Endothelial cell of umbilical vein (primary cell): ENCODE measurements at regions not wholly inside any gene's neighbourhood (a gene's known extent, or its start where the extent isn't known, plus 50 kb on each side); places are given as distances from the start of the nearest gene placed in this dataset.

Experiments used
- BruUV-seq: library from RNA; stranded (reverse); fragments of 400-500 nt; replicated peaks from 2 replicates; lab custom pipeline; 2021; lab: Mats Ljungman, UMichigan
- CTCF ChIA-PET: fragments of 300-600, 350-600 bp; sonication (Branson Sonifier 250); formaldehyde crosslinking; loops from one replicate; lab custom pipeline; 2021; ENCODE audit warnings: antibody characterized with exemption, inconsistent platforms; lab: Charles Lee
- POLR2A ChIA-PET: fragments of 300-600, 350-600 bp; sonication (Branson Sonifier 250); formaldehyde crosslinking; loops from one replicate; lab custom pipeline; 2021; ENCODE audit warnings: antibody characterized with exemption, inconsistent platforms; lab: Charles Lee
- DNase-seq: peaks from one replicate; pipeline ENCODE4 v3.0.0-alpha.2; 2011; ENCODE audit warnings: low read depth, low spot score
- FAIRE-seq: peaks from 2 replicates; lab custom pipeline; 2011; peaks lifted over from hg19 to GRCh38; lab: Jason Lieb, UNC
- H2AFZ ChIP-seq: 2 replicates; pipeline ENCODE4 v1.6.0; 2012; ENCODE audit warnings: low read depth, low read length, control low read depth, inconsistent platforms
- H3K27ac ChIP-seq: 2 replicates; pipeline ENCODE4 v1.5.1; 2011; ENCODE audit warnings: low read depth, mild to moderate bottlenecking, control low read depth, low read length, moderate library complexity; ENCODE audit not compliant: insufficient read depth
- H3K27me3 ChIP-seq, 2 experiments: 2 replicates each; pipeline versions ENCODE4 v1.6.0 to v1.6.1; 2011; ENCODE audit warnings: low read length in 2 of 2, mixed read lengths in 1 of 2; ENCODE audit not compliant: control insufficient read depth in 2 of 2, insufficient read depth in 2 of 2
- H3K36me3 ChIP-seq, 2 experiments: 2 replicates in 1 of 2; 3 replicates in 1 of 2; pipeline ENCODE4 v1.5.1; 2011; ENCODE audit warnings: low read length in 2 of 2, mild to moderate bottlenecking in 1 of 2, moderate library complexity in 1 of 2; ENCODE audit not compliant: control insufficient read depth in 2 of 2, insufficient read depth in 2 of 2; ENCODE audit errors: extremely low read depth in 1 of 2
- H3K4me1 ChIP-seq: 3 replicates; pipeline ENCODE4 v1.5.1; 2011; ENCODE audit warnings: mild to moderate bottlenecking, low read length; ENCODE audit not compliant: control insufficient read depth, insufficient read depth; ENCODE audit errors: extremely low read depth
- H3K4me2 ChIP-seq: 2 replicates; pipeline ENCODE4 v1.6.1; 2011; ENCODE audit warnings: low read length, control low read depth, mixed read lengths; ENCODE audit not compliant: insufficient read depth
- H3K4me3 ChIP-seq, 3 experiments: fragments of 200-600 bp in 1 of 3; sonication (generic), shearing (Covaris generic) in 1 of 3; replicated peaks in 1 of 3; 2 replicates each; pipeline ENCODE4 v1.5.1; 2011 to 2016; ENCODE audit warnings: control low read depth in 3 of 3, low read length in 3 of 3, mild to moderate bottlenecking in 2 of 3, inconsistent platforms in 1 of 3, low read depth in 1 of 3, moderate library complexity in 1 of 3; ENCODE audit not compliant: insufficient read depth in 1 of 3
- H3K79me2 ChIP-seq: 2 replicates; pipeline ENCODE4 v1.6.0; 2012; ENCODE audit warnings: low read length, inconsistent platforms; ENCODE audit not compliant: control insufficient read depth, insufficient read depth
- H3K9ac ChIP-seq: replicated peaks from 2 replicates; pipeline ENCODE3; 2011; ENCODE audit warnings: low read length, control low read depth; ENCODE audit not compliant: insufficient read depth; ENCODE audit errors: extremely low read depth
- H3K9me1 ChIP-seq: replicated peaks from 3 replicates; pipeline ENCODE4 v1.6.0; 2011; ENCODE audit warnings: mild to moderate bottlenecking, low read length; ENCODE audit not compliant: control insufficient read depth, insufficient read depth; ENCODE audit errors: extremely low read depth
- H3K9me3 ChIP-seq: replicated peaks from 2 replicates; pipeline ENCODE4 v1.5.1; 2012; ENCODE audit warnings: low read length, inconsistent platforms; ENCODE audit not compliant: control insufficient read depth, insufficient read depth
- H4K20me1 ChIP-seq: replicated peaks from 2 replicates; pipeline ENCODE3; 2011; ENCODE audit warnings: mild to moderate bottlenecking, low read length; ENCODE audit not compliant: control insufficient read depth, insufficient read depth; ENCODE audit errors: extremely low read depth
- EZH2 ChIP-seq: IDR thresholded peaks from 2 replicates; pipeline ENCODE4 v1.6.1; 2012; ENCODE audit warnings: borderline replicate concordance, low read depth, mild to moderate bottlenecking, moderate library complexity, low read length, inconsistent platforms; ENCODE audit not compliant: severe bottlenecking
- FOS ChIP-seq: IDR thresholded peaks from 2 replicates; pipeline ENCODE4 v1.6.1; 2011; ENCODE audit warnings: mild to moderate bottlenecking, low read length, moderate library complexity, borderline replicate concordance; ENCODE audit not compliant: insufficient read depth
- GATA2 ChIP-seq: IDR thresholded peaks from 2 replicates; pipeline ENCODE4 v1.7.0; 2011; ENCODE audit warnings: low read depth, mild to moderate bottlenecking, moderate library complexity, mixed read lengths, low read length; ENCODE audit not compliant: insufficient read length, insufficient read depth
- JUN ChIP-seq: IDR thresholded peaks from 2 replicates; pipeline ENCODE4 v1.6.1; 2011; ENCODE audit warnings: borderline replicate concordance, low read depth; ENCODE audit not compliant: insufficient read length, insufficient read depth
- MYC ChIP-seq: IDR thresholded peaks from one replicate; pipeline ENCODE4 v1.6.1; 2011; ENCODE audit warnings: mild to moderate bottlenecking, low read depth, low read length
- POLR2A ChIP-seq: IDR thresholded peaks from 2 replicates; pipeline ENCODE4 v1.6.1; 2012; ENCODE audit warnings: low read depth, mild to moderate bottlenecking, control low read depth, low read length
- POLR2AphosphoS5 ChIP-seq: IDR thresholded peaks from 2 replicates; pipeline ENCODE4 v1.6.1; 2012; ENCODE audit warnings: low read depth, mild to moderate bottlenecking, control low read depth, low read length, moderate library complexity; ENCODE audit not compliant: insufficient read depth
- dilution Hi-C: fragments of 300-500 bp; cut with MboI; formaldehyde crosslinking; loops from one replicate; pipeline ENCODE4 v1.15.0; 2019; ENCODE audit warnings: low sequenced_read_pairs; ENCODE audit not compliant: extremely low pct_ligation_motif_present
- intact Hi-C: fragments of 100-400 bp; cut with micrococcal nuclease; formaldehyde crosslinking; loops from one replicate; pipeline ENCODE4 v1.10.0; 2022
- TF ChIP-seq, protein P1 (sequence below): IDR thresholded peaks from 2 replicates; pipeline ENCODE4 v1.6.1; 2011; ENCODE audit not compliant: insufficient read depth, insufficient read length
- TF ChIP-seq, protein P2 (sequence below), 2 donors: IDR thresholded peaks; 1 replicate in 1 of 2; 2 replicates in 1 of 2; pipeline ENCODE4 v1.5.1; 2011; ENCODE audit warnings: low read length in 2 of 2, mild to moderate bottlenecking in 2 of 2, moderate library complexity in 2 of 2, control low read depth in 1 of 2, inconsistent platforms in 1 of 2, low read depth in 1 of 2; ENCODE audit not compliant: insufficient read depth in 1 of 2; ENCODE audit errors: extremely low read depth in 1 of 2

DNA sequence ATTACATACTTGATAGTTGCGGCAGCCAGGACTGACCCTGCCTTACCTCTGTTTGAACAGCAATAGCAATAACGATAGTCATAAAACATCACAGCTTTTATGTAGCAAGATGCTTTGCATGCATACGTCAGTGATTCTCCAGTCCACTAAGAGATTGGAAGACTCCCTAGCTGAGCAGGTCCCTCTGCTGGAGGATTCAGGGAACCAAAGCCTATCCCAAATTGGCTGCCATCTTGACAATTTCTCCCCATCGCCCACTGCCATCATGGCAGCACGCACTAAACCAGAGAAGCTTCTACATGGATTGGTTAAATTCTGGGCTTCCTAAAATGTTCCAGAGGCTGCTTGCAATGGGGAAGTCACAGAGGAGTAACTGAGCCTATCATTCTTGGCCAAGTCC lies 360.6 kb upstream of the XYLT1 start:
- Histone ChIP-seq H3K79me2 (no peaks in the 10 kb centered on the region), H2AFZ (no peak overlapping the region), H3K4me2 (no peak overlapping the region), H3K4me3 (no peak overlapping the region), H3K9me1 (no peaks in the 10 kb centered on the region), H3K9me3 (peaks cover 2% of the 10 kb centered on the region), H3K9ac (no peak overlapping the region), H4K20me1 (no peaks in the 10 kb centered on the region), H3K27me3 (no peaks in the 10 kb centered on the region), H3K27ac (no peak overlapping the region), H3K36me3 (no peaks in the 10 kb centered on the region), H3K4me1 (no peaks in the 10 kb centered on the region)
- no peak for DNase-seq
- ChIA-PET CTCF (no interaction called here), POLR2A (no interaction called here)
- no peak for FAIRE-seq
- TF ChIP-seq MYC, result no peak
- TF ChIP-seq, protein P1, sequence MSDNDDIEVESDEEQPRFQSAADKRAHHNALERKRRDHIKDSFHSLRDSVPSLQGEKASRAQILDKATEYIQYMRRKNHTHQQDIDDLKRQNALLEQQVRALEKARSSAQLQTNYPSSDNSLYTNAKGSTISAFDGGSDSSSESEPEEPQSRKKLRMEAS, result no peak
- no peak for TF ChIP-seq POLR2AphosphoS5
- TF ChIP-seq GATA2, result no peak
- no TSS peak for BruUV-seq
- dilution Hi-C loops, result no loop called here
- intact Hi-C loops, result no loop called here

DNA sequence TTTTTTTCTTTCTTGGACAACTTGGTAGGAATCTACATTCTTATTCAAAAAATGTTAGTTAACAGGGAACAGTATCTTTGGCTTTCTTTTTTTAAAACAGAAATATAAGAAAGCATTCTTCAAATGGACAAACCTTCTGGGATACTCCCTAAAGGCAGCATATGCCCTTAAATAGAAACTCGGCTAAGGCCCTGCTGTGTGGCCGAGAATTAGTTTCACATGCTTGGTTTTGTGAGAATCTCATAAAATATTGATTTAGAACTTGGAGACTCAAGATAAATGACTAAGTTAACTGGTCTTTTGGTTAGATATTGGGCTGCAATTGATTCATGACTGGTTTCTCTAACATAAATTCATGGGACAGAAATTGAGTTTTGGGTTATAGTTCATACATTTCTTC lies 359.9 kb upstream of the XYLT1 start:
- Histone ChIP-seq H3K9me3 (peaks cover 2% of the 10 kb centered on the region), H4K20me1 (no peaks in the 10 kb centered on the region), H3K27me3 (no peaks in the 10 kb centered on the region), H3K36me3 (no peaks in the 10 kb centered on the region), H3K79me2 (no peaks in the 10 kb centered on the region), H3K4me2 (no peak overlapping the region), H3K4me3 (no peak overlapping the region), H3K9me1 (no peaks in the 10 kb centered on the region), H3K9ac (no peak overlapping the region), H2AFZ (no peak overlapping the region), H3K4me1 (no peaks in the 10 kb centered on the region), H3K27ac (no peak overlapping the region)
- TF ChIP-seq MYC (no peak), POLR2AphosphoS5 (no peak), JUN (no peak), POLR2A (no peak), EZH2 (no peak), FOS (no peak), GATA2 (no peak)
- TF ChIP-seq, protein P2, sequence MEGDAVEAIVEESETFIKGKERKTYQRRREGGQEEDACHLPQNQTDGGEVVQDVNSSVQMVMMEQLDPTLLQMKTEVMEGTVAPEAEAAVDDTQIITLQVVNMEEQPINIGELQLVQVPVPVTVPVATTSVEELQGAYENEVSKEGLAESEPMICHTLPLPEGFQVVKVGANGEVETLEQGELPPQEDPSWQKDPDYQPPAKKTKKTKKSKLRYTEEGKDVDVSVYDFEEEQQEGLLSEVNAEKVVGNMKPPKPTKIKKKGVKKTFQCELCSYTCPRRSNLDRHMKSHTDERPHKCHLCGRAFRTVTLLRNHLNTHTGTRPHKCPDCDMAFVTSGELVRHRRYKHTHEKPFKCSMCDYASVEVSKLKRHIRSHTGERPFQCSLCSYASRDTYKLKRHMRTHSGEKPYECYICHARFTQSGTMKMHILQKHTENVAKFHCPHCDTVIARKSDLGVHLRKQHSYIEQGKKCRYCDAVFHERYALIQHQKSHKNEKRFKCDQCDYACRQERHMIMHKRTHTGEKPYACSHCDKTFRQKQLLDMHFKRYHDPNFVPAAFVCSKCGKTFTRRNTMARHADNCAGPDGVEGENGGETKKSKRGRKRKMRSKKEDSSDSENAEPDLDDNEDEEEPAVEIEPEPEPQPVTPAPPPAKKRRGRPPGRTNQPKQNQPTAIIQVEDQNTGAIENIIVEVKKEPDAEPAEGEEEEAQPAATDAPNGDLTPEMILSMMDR (IDR thresholded peaks at IDR 0.05; ENCODE audit: extremely low read depth in 1 of 2, insufficient read depth in 1 of 2, low read depth in 1 of 2, low read length in 2 of 2), result no peak
- TF ChIP-seq, protein P1, result no peak
- POLR2A ChIA-PET, result no interaction called here
- intact Hi-C loops, result no loop called here
- dilution Hi-C loops, result no loop called here
- CTCF ChIA-PET, result no interaction called here
- no peak for FAIRE-seq
- BruUV-seq, result no TSS peak
- DNase-seq, result no peak
